Skeletal muscle satellite cell (primary cell): ENCODE measurements at regions not wholly inside any gene's neighbourhood (a gene's known extent, or its start where the extent isn't known, plus 50 kb on each side); places are given as distances from the start of the nearest gene placed in this dataset.

Experiments used
- H3K27me3 ChIP-seq: 2 replicates; pipeline ENCODE4 v1.7.0; 2013; ENCODE audit warnings: low read length; ENCODE audit not compliant: control insufficient read depth, insufficient read depth
- H3K36me3 ChIP-seq: 2 replicates; pipeline ENCODE4 v1.7.0; 2013; ENCODE audit warnings: mild to moderate bottlenecking, control low read depth, low read length; ENCODE audit not compliant: insufficient read depth
- H3K4me1 ChIP-seq: 2 replicates; pipeline ENCODE4 v1.7.0; 2013; ENCODE audit warnings: low read length; ENCODE audit not compliant: control insufficient read depth, insufficient read depth
- H3K4me2 ChIP-seq: 2 replicates; pipeline ENCODE4 v1.7.0; 2013; ENCODE audit warnings: mild to moderate bottlenecking, low read length
- H3K4me3 ChIP-seq: 2 replicates; pipeline ENCODE4 v1.7.0; 2013; ENCODE audit warnings: low read length
- H3K9ac ChIP-seq: 2 replicates; pipeline ENCODE4 v1.7.0; 2013; ENCODE audit warnings: mild to moderate bottlenecking, low read depth, low read length, moderate library complexity
- H3K9me3 ChIP-seq: replicated peaks from 2 replicates; pipeline ENCODE4 v1.7.0; 2013; ENCODE audit warnings: mild to moderate bottlenecking, control low read depth, low read length

DNA sequence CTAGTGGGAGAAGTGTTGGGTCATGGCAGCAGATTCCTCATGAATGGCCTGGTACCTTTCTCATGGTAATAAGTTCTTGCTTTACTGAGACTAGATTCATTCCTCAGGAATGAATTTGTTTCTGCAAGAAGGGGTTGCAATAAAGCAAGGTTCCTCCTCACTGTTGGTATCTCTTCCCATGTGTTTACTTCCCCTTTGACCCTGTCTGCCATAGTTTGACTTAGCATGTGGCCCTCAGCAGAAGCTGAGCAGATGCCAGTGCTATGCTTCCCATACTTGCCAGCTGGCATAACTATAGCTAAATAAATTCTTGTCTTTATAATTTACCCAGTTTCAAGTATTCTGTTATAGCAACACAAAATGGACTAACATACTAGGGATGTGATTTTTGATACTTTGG, 163.6 kb upstream of the COL8A1 start:
- H3K4me2 ChIP-seq, result no peak overlapping the region
- no peaks in the 10 kb centered on the region for H3K36me3 ChIP-seq
- H3K4me3 ChIP-seq, result no peak overlapping the region
- H3K9ac ChIP-seq, result no peak overlapping the region
- H3K4me1 ChIP-seq, result peaks cover 39% of the 10 kb centered on the region
- H3K9me3 ChIP-seq, result no peaks in the 10 kb centered on the region
- H3K27me3 ChIP-seq, result no peaks in the 10 kb centered on the region

DNA sequence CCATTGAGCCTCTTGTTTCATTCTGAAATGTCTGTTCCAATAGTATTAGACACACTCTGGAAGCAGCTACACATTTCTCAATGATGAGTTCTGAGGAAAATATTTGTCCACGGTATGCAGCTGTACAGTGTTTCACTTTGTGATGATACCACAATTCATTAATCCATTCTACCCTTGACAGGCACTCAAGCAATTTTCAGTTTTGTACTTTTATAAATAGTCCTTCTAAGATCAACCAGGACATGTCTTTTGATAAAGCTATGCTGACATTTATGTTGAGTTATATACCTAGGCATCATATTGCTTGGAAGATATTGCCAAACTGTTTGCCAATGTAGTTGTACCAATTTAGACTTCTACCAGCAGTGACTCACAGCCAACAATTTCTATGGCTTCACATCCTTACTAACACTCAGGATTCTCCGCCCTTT, 165.1 kb upstream of the COL8A1 start:
- Histone ChIP-seq H3K9ac (no peak overlapping the region), H3K27me3 (no peaks in the 10 kb centered on the region), H3K36me3 (no peaks in the 10 kb centered on the region), H3K9me3 (no peaks in the 10 kb centered on the region), H3K4me2 (peak overlapping the region; percentile 70), H3K4me3 (peak overlapping the region; percentile 24), H3K4me1 (peaks cover 39% of the 10 kb centered on the region)

DNA sequence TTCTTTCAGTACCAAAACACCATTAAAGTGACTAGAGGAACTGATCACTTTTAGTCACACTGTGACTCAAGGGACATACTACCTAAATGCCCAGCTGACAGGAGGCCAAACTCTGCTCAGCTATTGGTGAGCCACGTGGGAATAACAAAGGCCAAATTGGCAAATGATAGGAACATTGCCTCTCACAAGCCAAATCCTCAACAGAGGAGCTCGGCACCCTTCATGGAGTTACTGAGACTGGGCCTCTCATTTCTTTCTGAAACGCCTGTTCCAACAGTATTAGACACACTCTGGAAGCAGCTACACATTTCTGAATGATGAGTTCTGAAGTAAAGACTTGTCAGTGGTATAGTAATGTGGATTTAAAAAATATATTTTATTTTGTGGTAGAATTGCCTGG, 166.0 kb upstream of the COL8A1 start:
- no peak overlapping the region for H3K4me2 ChIP-seq
- no peaks in the 10 kb centered on the region for H3K36me3 ChIP-seq
- no peaks in the 10 kb centered on the region for H3K9me3 ChIP-seq
- H3K4me1 ChIP-seq, result peaks cover 39% of the 10 kb centered on the region
- no peaks in the 10 kb centered on the region for H3K27me3 ChIP-seq
- no peak overlapping the region for H3K4me3 ChIP-seq
- H3K9ac ChIP-seq, result no peak overlapping the region

DNA sequence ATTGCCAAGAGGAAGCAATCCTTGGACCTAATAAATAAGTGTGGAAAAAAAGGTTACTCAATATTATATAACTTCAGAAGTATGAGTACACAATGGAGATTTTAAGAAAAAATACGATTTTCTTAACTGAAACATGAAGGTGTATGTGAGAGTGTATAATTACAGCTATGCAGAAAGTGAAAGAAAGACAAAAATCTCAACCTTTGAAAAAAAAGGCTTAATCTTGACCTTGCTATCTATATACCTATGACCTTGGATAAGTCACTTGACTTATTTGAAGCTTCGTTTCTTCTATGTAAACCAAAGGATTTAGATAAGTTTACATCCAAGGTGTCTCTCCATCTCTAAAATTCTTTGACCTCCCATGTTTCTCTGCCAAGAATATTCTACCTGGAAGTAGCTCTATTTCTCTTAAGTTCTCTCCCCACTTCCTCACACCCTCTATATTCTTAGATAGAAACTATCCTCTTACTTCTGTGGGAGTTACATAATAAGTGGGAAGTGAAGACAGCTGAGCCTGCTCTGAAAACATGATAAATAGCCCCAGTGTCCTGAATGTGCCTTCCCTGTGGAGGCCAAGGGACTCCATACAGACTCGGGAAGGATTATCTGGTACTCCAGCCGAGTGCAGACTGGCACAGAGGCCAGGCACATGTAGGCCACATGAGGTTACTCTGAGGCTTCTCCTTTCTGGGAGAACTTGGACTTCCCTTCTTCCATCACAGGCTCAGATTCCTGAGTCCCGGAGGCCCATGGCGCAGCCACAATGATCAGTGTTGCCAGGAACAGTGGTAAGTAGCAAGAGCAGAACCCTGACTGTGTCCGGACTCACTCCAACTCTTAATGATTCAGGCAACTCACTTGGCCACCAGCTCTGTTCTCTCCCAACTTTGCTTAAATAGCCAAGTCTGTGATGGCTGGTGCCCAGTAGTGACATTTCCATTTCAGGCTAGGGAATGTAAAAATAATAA, 166.8 kb upstream of the COL8A1 start:
- no peaks in the 10 kb centered on the region for H3K9me3 ChIP-seq
- no peaks in the 10 kb centered on the region for H3K36me3 ChIP-seq
- H3K4me3 ChIP-seq, result no peak overlapping the region
- no peaks in the 10 kb centered on the region for H3K27me3 ChIP-seq
- no peak overlapping the region for H3K9ac ChIP-seq
- H3K4me1 ChIP-seq, result peaks cover 39% of the 10 kb centered on the region
- H3K4me2 ChIP-seq, result no peak overlapping the region

DNA sequence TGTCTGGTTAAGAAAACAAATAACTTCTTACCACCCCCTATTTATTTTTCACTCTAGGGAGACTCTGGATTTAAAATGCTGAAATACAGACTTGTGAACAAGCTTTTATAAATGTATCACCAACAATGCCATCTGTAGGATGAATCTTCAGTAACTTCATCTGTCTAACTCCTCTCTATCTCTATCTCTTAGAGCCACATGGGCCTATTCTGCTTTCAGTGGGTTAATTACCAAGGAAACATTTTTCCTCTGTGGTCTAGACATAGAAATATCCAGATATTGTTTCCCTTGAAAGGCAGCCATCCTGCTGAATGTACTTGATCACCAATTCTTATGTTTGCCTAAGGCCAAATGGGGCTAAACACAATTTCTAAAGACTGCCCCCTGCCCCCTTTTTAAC, 167.6 kb upstream of the COL8A1 start:
- Histone ChIP-seq H3K9me3 (no peaks in the 10 kb centered on the region), H3K36me3 (no peaks in the 10 kb centered on the region), H3K9ac (no peak overlapping the region), H3K4me1 (peaks cover 39% of the 10 kb centered on the region), H3K4me2 (no peak overlapping the region), H3K4me3 (no peak overlapping the region), H3K27me3 (no peaks in the 10 kb centered on the region)

DNA sequence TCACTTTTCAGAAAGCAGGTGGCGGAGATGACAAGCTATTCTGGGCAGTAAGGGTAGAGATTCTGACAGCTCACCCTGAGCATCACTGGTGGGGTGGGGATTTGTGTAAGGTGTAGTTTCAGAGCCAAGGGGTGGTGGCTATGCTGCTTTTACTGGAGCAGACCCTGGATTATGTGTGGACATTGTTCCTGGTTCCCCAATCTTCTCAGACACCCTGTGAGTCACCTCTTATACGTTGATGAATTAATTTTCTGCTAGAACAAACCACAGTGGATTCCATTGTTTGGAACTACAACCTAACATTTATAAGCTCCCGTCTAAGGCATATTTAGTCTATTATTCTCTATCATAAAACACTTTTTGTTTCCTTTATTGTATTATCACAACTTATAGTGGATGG, 169.5 kb upstream of the COL8A1 start:
- Histone ChIP-seq H3K4me2 (no peak overlapping the region), H3K4me3 (no peak overlapping the region), H3K4me1 (peaks cover 22% of the 10 kb centered on the region), H3K27me3 (no peaks in the 10 kb centered on the region), H3K9ac (no peak overlapping the region), H3K9me3 (no peaks in the 10 kb centered on the region), H3K36me3 (no peaks in the 10 kb centered on the region)

DNA sequence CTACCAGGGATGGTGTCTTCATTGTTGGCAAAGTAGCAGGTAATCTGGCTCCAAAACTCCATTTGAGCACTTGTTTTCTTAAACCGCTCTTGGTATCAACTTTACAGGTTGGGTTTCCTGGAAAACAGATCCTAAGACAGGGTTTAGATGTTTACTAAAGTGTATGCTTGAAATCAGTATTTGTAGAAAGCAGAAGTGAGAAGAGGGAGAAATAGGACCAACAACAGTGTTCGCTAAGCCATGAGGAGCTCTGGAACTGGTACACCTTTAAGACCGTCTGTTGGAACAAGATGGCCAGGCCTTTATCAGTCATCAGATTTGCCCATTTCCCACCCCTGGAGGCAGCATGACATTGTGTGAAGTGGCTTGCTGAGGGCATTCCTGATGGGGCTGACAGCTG, 171.0 kb upstream of the COL8A1 start:
- no peaks in the 10 kb centered on the region for H3K27me3 ChIP-seq
- H3K4me2 ChIP-seq, result no peak overlapping the region
- peaks cover 7% of the 10 kb centered on the region for H3K4me1 ChIP-seq
- no peak overlapping the region for H3K4me3 ChIP-seq
- H3K9me3 ChIP-seq, result no peaks in the 10 kb centered on the region
- H3K9ac ChIP-seq, result no peak overlapping the region
- H3K36me3 ChIP-seq, result no peaks in the 10 kb centered on the region

DNA sequence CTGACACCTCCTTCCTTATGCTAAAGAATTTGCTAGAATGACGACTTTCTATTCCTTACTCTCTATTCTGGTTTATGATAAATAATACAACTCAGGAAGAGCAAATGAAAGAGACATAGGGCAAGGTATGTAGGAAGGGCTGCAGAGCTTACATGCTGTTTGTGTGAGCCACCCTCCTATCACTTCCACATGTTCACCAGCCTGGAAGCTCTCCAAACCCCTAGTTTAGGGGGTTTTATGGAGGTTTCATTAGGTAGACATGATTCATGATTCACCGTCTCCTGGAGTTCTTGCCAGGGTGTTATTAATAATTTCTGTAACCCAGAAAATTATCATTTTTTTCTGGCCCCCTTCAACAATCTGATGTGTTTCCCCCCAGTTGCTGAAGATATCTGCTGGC, 172.1 kb upstream of the COL8A1 start:
- H3K9me3 ChIP-seq, result no peaks in the 10 kb centered on the region
- H3K4me3 ChIP-seq, result no peak overlapping the region
- no peaks in the 10 kb centered on the region for H3K27me3 ChIP-seq
- H3K9ac ChIP-seq, result no peak overlapping the region
- no peak overlapping the region for H3K4me2 ChIP-seq
- no peaks in the 10 kb centered on the region for H3K36me3 ChIP-seq
- no peaks in the 10 kb centered on the region for H3K4me1 ChIP-seq

DNA sequence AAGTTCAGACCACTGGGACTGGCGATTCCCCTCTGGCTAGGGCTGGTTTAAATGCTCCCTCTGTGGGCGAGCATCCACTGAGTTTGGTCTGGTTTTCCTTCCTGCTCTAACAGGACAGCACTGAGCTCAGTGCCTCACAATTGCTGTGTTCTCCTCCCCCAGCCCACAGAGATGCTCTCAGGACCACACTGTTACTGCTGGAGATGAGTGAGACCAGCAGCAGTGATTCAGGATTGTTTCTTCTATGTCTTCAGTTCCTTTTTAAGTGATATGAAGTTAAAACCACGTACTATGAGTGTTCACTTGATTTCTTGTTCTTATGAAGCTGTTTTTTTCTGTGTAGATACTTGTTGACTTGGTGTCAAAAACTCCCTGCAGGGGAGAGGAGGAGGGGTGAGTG, 180.4 kb upstream of the COL8A1 start:
- Histone ChIP-seq H3K4me2 (no peak overlapping the region), H3K9ac (no peak overlapping the region), H3K27me3 (no peaks in the 10 kb centered on the region), H3K4me1 (no peaks in the 10 kb centered on the region), H3K4me3 (no peak overlapping the region), H3K9me3 (no peaks in the 10 kb centered on the region), H3K36me3 (no peaks in the 10 kb centered on the region)

DNA sequence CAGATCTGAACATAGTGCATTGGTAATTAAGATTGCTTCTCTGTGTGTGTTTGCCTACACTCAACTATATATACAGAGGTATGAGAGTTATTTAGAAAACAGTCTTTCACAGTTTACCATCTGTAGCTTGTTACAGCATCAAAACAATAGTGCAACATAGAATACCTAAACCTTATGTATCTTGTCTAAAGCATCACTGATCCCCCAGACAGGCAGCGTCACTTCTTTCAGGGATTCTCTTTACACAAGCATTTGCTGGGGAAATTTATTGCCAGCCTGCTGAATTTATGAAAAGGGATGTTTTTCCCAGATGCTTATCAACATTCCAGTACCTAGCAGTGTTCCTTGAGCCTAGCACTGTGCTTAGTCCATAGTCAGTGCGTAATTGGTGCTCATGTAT, 195.8 kb upstream of the COL8A1 start:
- Histone ChIP-seq H3K36me3 (no peaks in the 10 kb centered on the region), H3K4me2 (no peak overlapping the region), H3K9me3 (no peaks in the 10 kb centered on the region), H3K27me3 (no peaks in the 10 kb centered on the region), H3K9ac (no peak overlapping the region), H3K4me3 (no peak overlapping the region), H3K4me1 (peaks cover 3% of the 10 kb centered on the region)

DNA sequence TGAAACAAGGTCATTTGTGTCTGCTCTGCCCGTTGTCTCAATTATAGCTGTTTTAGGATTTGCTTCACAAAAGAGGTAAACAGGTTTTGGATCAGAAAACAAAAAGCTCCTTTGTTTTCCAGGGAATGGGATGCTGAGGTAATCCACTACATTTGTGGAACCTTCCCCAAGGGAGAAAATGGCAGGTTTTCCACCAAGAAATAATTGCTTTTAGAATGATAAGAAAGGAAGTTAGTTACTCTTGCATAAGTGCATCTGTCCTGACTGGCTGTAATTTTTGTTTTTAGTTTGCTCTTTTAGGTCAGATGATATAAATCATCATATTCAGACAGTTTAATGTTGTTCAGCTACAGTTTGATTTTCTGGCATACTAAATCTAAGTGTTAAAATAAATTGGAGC, 198.5 kb upstream of the COL8A1 start:
- Histone ChIP-seq H3K27me3 (no peaks in the 10 kb centered on the region), H3K4me3 (no peak overlapping the region), H3K4me2 (no peak overlapping the region), H3K9me3 (no peaks in the 10 kb centered on the region), H3K4me1 (peaks cover 3% of the 10 kb centered on the region), H3K9ac (no peak overlapping the region), H3K36me3 (no peaks in the 10 kb centered on the region)

DNA sequence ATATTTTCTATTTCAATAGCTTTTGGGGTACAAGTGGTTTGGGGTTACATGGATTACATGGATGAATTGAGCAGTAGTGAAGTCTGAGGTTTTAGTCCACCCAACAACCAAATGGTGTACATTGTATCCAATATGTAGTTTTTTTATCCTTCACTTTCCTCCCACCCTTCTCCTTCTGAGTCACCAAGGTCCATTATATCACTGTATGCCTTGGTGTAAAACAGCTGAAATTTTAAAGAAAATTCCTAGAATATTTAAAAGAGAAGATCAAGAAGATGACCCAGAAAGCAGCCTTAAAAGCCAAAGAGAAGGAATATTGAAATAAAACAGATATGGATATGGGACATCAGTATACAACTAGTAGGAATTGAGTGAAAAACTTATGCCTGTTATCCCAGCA, 204.2 kb upstream of the COL8A1 start:
- H3K4me2 ChIP-seq, result no peak overlapping the region
- H3K9ac ChIP-seq, result no peak overlapping the region
- H3K27me3 ChIP-seq, result no peaks in the 10 kb centered on the region
- H3K4me1 ChIP-seq, result no peaks in the 10 kb centered on the region
- no peaks in the 10 kb centered on the region for H3K9me3 ChIP-seq
- H3K4me3 ChIP-seq, result no peak overlapping the region
- H3K36me3 ChIP-seq, result no peaks in the 10 kb centered on the region
